Activated CD4-positive, alpha-beta memory T cell treated with anti-CD3 and anti-CD28 coated beads for 36 hours (primary cell): ENCODE measurements at regions not wholly inside any gene's neighbourhood (a gene's known extent, or its start where the extent isn't known, plus 50 kb on each side); places are given as distances from the start of the nearest gene placed in this dataset.

Experiments
- CTCF ChIA-PET: fragments of 350-600 bp; sonication (Branson Sonifier 250); formaldehyde crosslinking; loops from one replicate; lab custom pipeline; 2021; ENCODE audit warnings: antibody characterized with exemption, inconsistent platforms; lab: Charles Lee
- POLR2A ChIA-PET: fragments of 350-600 bp; sonication (Branson Sonifier 250); formaldehyde crosslinking; loops from one replicate; lab custom pipeline; 2021; ENCODE audit warnings: antibody characterized with exemption; lab: Charles Lee
- DNase-seq: peaks from one replicate; pipeline ENCODE4 v3.0.0-alpha.2; 2020
- H3K27ac Mint-ChIP-seq: one replicate; pipeline ENCODE4 v1.8.0; 2021; ENCODE audit warnings: mixed read lengths
- H3K27me3 Mint-ChIP-seq: one replicate; pipeline ENCODE4 v1.8.0; 2021; ENCODE audit warnings: mixed read lengths
- H3K36me3 Mint-ChIP-seq: one replicate; pipeline ENCODE4 v1.8.0; 2021; ENCODE audit warnings: mixed read lengths
- H3K4me1 Mint-ChIP-seq: one replicate; pipeline ENCODE4 v1.8.0; 2021; ENCODE audit warnings: low read depth, mixed read lengths
- H3K4me3 Mint-ChIP-seq: one replicate; pipeline ENCODE4 v1.8.0; 2021; ENCODE audit warnings: mild to moderate bottlenecking, mixed read lengths
- H3K9me3 Mint-ChIP-seq: one replicate; pipeline ENCODE4 v1.8.0; 2021; ENCODE audit warnings: mixed read lengths
- intact Hi-C: fragments of 100-400 bp; cut with micrococcal nuclease; formaldehyde crosslinking; loops from one replicate; pipeline ENCODE4 v1.15.1; 2023

- no peak for DNase-seq
- Mint-ChIP-seq H3K27me3 (no peaks in the 10 kb centered on the region), H3K4me1 (no peaks in the 10 kb centered on the region), H3K27ac (no peak overlapping the region), H3K36me3 (no peaks in the 10 kb centered on the region), H3K4me3 (no peak overlapping the region), H3K9me3 (no peaks in the 10 kb centered on the region)
- ChIA-PET POLR2A (no interaction called here), CTCF (no interaction called here)
- intact Hi-C loops = loop anchor here (1.0 kb wide), 1 partner anchor 10 kb away; no protein-coding TSS in a partner anchor
Observed at GRCh38 chr10:65556006-65556405, 1369.8 kb upstream of the LRRTM3 start.

DNA sequence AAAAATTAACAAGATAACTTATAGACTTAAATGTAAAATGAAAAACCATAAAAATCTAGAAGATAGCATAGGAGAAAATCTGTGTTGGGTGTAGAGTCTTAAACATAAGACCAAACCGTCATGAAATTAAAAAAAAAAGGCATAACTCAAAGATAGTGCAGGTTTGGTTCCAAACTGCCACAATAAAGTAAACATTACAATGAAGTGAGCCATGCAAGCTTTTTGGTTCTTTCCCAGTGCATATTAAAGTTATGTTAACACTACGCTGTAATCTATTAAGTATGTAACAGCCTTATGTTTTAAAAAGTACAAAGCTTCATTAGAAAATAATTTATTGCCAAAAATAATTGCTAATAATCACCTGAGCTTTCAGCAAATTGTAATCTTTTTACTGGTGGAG lies 1366.5 kb upstream of the LRRTM3 start:
- no peak for DNase-seq
- H3K27ac Mint-ChIP-seq = no peak overlapping the region
- H3K36me3 Mint-ChIP-seq = no peaks in the 10 kb centered on the region
- no peaks in the 10 kb centered on the region for H3K4me1 Mint-ChIP-seq
- no peak overlapping the region for H3K4me3 Mint-ChIP-seq
- ChIA-PET CTCF (no interaction called here), POLR2A (no interaction called here)
- H3K9me3 Mint-ChIP-seq = no peaks in the 10 kb centered on the region
- no peaks in the 10 kb centered on the region for H3K27me3 Mint-ChIP-seq
- intact Hi-C loops = no loop called here

DNA sequence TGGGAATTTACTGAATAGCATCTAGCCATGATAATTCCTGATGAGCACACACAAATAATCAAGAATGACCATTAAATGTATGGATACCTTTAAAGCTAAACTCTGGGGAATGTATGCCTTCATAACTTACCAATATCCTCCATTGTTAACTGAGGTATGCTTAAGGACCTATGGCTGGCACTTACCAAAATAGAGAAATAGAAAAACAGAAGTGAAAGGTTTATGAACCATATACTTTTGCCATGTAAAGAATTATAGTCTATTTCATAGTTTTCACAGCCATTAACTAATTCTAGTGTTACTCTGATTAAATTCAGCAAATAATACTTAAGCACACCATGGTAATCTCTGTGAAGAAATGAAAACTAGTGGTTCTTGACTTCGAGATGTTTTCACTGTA lies 1360.6 kb upstream of the LRRTM3 start:
- Mint-ChIP-seq H3K27me3 (peaks cover 1% of the 10 kb centered on the region), H3K27ac (no peak overlapping the region), H3K4me3 (no peak overlapping the region), H3K36me3 (no peaks in the 10 kb centered on the region), H3K4me1 (no peaks in the 10 kb centered on the region), H3K9me3 (no peaks in the 10 kb centered on the region)
- ChIA-PET CTCF (no interaction called here), POLR2A (no interaction called here)
- DNase-seq = no peak
- intact Hi-C loops = no loop called here

- Mint-ChIP-seq H3K27ac (no peak overlapping the region), H3K4me1 (no peaks in the 10 kb centered on the region), H3K9me3 (no peaks in the 10 kb centered on the region), H3K4me3 (no peak overlapping the region), H3K36me3 (no peaks in the 10 kb centered on the region), H3K27me3 (peaks cover 1% of the 10 kb centered on the region)
- intact Hi-C loops = no loop called here
- POLR2A ChIA-PET = no interaction called here
- no peak for DNase-seq
- CTCF ChIA-PET = no interaction called here
Observed at GRCh38 chr10:65566906-65567305, 1358.9 kb upstream of the LRRTM3 start.

GRCh38 chr10:65570143-65571010 lies 1355.5 kb upstream of the LRRTM3 start:
- no peak overlapping the region for H3K27ac Mint-ChIP-seq
- no peaks in the 10 kb centered on the region for H3K36me3 Mint-ChIP-seq
- peaks cover 1% of the 10 kb centered on the region for H3K27me3 Mint-ChIP-seq
- no peaks in the 10 kb centered on the region for H3K9me3 Mint-ChIP-seq
- intact Hi-C loops = no loop called here
- CTCF ChIA-PET = no interaction called here
- POLR2A ChIA-PET = no interaction called here
- H3K4me3 Mint-ChIP-seq = no peak overlapping the region
- H3K4me1 Mint-ChIP-seq = no peaks in the 10 kb centered on the region
- DNase-seq = no peak

DNA sequence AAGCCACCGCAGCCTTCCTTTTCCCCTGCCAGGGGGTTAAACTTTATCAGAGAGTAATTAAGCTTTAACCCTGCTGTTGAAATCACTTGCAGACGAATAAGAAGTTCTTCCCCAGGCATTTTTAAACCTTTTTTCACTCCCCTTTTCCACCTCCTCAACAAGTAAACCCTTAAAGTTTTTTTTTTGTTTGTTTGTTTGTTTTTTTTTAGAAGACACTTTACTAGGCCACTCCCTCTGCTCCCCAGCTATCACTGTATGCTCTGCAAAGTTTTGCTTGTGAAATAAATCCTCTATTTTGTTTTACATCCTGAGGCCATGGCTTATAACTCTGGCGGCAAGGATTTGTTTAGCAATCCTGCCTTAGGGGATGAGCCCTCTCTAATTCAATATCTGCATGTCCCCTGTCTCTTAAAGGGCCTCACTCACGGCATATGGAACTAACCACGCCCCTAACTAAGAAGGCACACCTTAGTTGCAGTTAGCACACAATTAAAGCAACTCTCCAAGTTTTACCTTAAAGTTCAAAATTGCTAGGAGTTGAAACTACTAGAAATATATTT lies 1354.7 kb upstream of the LRRTM3 start:
- no peak for DNase-seq
- Mint-ChIP-seq H3K36me3 (no peaks in the 10 kb centered on the region), H3K4me1 (no peaks in the 10 kb centered on the region), H3K4me3 (no peak overlapping the region), H3K9me3 (no peaks in the 10 kb centered on the region), H3K27ac (no peak overlapping the region), H3K27me3 (peaks cover 1% of the 10 kb centered on the region)
- CTCF ChIA-PET = no interaction called here
- intact Hi-C loops = no loop called here
- POLR2A ChIA-PET = no interaction called here

GRCh38 chr10:65581426-65582026 lies 1344.3 kb upstream of the LRRTM3 start:
- no peak overlapping the region for H3K27ac Mint-ChIP-seq
- no peak overlapping the region for H3K4me3 Mint-ChIP-seq
- H3K27me3 Mint-ChIP-seq = no peaks in the 10 kb centered on the region
- intact Hi-C loops = no loop called here
- no peak for DNase-seq
- H3K9me3 Mint-ChIP-seq = peaks cover 11% of the 10 kb centered on the region
- ChIA-PET POLR2A (no interaction called here), CTCF (no interaction called here)
- H3K36me3 Mint-ChIP-seq = no peaks in the 10 kb centered on the region
- no peaks in the 10 kb centered on the region for H3K4me1 Mint-ChIP-seq

DNA sequence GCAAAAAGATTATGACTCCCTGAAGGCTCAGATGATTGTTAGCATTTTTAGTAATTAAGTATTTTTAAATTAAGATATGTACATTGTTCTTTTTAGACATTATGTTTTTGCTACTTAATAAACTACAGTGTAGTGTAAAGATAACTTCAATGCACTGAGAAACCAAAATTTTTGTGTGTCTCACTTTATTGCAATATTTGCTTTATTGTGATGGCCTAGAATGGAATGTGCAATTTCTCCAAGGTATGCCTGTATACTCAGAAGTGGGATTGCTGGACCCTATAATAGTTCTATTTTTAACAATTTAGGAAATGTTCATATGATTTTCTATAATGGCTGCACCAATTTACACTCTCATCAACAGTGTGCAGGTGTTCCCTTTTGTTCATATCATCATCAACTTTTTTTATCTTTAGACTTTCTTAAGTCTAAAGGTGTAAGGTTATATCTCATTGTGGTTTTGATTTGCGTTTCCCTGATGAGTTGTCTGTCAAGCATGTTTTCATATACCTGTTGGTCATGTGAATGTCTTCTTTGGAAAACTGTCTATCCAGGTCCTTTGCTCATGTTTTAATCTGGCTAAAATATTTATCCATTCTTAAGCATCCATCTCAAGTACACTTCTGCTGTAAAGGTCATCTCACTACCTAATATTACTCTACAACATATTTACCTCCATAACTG lies 1323.5 kb upstream of the LRRTM3 start:
- peaks cover 20% of the 10 kb centered on the region for H3K9me3 Mint-ChIP-seq
- intact Hi-C loops = no loop called here
- no peak for DNase-seq
- no peak overlapping the region for H3K4me3 Mint-ChIP-seq
- CTCF ChIA-PET = no interaction called here
- no peaks in the 10 kb centered on the region for H3K36me3 Mint-ChIP-seq
- no peaks in the 10 kb centered on the region for H3K4me1 Mint-ChIP-seq
- no peak overlapping the region for H3K27ac Mint-ChIP-seq
- H3K27me3 Mint-ChIP-seq = no peaks in the 10 kb centered on the region
- POLR2A ChIA-PET = no interaction called here

- no peaks in the 10 kb centered on the region for H3K36me3 Mint-ChIP-seq
- CTCF ChIA-PET = no interaction called here
- no peaks in the 10 kb centered on the region for H3K4me1 Mint-ChIP-seq
- peaks cover 24% of the 10 kb centered on the region for H3K9me3 Mint-ChIP-seq
- no peak overlapping the region for H3K4me3 Mint-ChIP-seq
- intact Hi-C loops = no loop called here
- POLR2A ChIA-PET = no interaction called here
- no peak overlapping the region for H3K27ac Mint-ChIP-seq
- no peak for DNase-seq
- H3K27me3 Mint-ChIP-seq = no peaks in the 10 kb centered on the region
Observed at GRCh38 chr10:65611592-65611991, 1314.2 kb upstream of the LRRTM3 start.

DNA sequence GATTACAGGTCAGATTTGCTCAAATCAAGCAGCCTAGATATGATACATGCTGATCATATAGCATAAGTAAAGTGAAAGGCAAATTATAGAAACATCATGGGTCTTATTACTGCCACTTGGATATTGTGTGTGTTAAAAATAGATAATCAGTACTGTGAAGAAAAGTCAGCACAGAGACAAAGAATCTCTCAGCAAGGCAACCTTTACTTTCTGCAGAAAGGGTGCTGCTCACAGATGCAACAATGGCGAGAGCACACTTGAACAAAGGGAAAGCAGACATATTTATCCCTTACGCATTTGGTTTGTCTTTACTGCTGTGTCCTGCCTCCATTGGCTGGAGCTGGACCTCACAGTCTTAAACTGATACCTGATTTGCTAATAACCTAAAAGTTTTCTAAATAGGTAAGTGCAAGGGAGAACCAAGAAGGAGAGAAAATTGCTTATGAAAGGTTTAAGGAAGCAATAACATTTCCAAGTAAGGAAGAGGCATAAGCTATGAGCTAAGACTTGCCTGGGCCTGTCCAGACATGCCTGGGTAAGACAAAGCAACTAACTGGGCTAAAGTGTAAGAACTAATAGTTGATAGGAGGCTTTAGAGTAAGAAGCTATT lies 1310.8 kb upstream of the LRRTM3 start:
- H3K4me1 Mint-ChIP-seq = no peaks in the 10 kb centered on the region
- DNase-seq = no peak
- no peaks in the 10 kb centered on the region for H3K36me3 Mint-ChIP-seq
- no peaks in the 10 kb centered on the region for H3K27me3 Mint-ChIP-seq
- H3K4me3 Mint-ChIP-seq = no peak overlapping the region
- no peak overlapping the region for H3K27ac Mint-ChIP-seq
- ChIA-PET POLR2A (no interaction called here), CTCF (no interaction called here)
- intact Hi-C loops = no loop called here
- peaks cover 17% of the 10 kb centered on the region for H3K9me3 Mint-ChIP-seq

- DNase-seq = no peak
- POLR2A ChIA-PET = no interaction called here
- peaks cover 18% of the 10 kb centered on the region for H3K9me3 Mint-ChIP-seq
- no peak overlapping the region for H3K4me3 Mint-ChIP-seq
- CTCF ChIA-PET = no interaction called here
- no peaks in the 10 kb centered on the region for H3K27me3 Mint-ChIP-seq
- H3K36me3 Mint-ChIP-seq = no peaks in the 10 kb centered on the region
- H3K4me1 Mint-ChIP-seq = no peaks in the 10 kb centered on the region
- H3K27ac Mint-ChIP-seq = no peak overlapping the region
- intact Hi-C loops = no loop called here
Observed at GRCh38 chr10:65618126-65618525, 1307.7 kb upstream of the LRRTM3 start.

DNA sequence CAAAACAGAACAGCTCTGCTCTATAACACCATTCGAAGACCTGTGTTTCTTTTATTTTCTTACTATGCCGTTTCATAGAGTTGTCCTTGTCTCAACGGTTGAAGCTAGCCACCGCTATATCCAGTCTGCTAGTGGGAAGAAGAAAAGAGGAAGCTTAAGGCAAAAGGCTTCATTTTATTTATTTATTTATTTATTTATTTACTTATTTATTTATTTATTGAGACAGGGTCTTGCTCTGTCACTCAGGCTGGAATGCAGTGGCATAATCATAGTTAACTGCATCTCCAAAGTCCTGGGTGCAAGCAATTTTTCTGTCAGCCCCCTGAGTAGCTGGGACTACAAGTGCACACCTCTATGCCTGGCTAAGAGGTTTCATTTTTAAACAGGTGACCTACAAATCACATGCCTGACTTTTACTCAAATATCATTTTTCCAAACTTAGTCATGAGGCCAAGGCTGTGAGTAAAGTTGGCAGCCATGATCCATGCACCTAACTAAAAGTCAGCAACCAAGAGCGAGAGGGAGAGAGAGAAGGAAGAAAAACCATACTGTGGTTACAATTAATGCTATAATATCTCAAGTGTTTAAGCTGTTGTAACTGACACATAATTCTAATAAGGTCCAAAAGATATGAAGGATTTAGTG lies 1305.3 kb upstream of the LRRTM3 start:
- Mint-ChIP-seq H3K36me3 (no peaks in the 10 kb centered on the region), H3K4me1 (no peaks in the 10 kb centered on the region), H3K27ac (no peak overlapping the region), H3K4me3 (no peak overlapping the region), H3K27me3 (no peaks in the 10 kb centered on the region), H3K9me3 (peaks cover 8% of the 10 kb centered on the region)
- intact Hi-C loops = no loop called here
- CTCF ChIA-PET = no interaction called here
- POLR2A ChIA-PET = no interaction called here
- DNase-seq = no peak
